Left forelimb (tissue), 1 donor: ENCODE measurements at regions not wholly inside any gene's neighbourhood (a gene's known extent, or its start where the extent isn't known, plus 50 kb on each side); places are given as distances from the start of the nearest gene placed in this dataset.
"Not testable (repeated sequence)": the region's sequence is repeated elsewhere in the genome, so short reads cannot be mapped to it uniquely, and the experiment has no call there.

ENCODE experiments used
- DNase-seq: peaks from one replicate; pipeline ENCODE4 v3.0.0-alpha.2; 2018; ENCODE audit warnings: low spot score

- DNase-seq: no peak
Measured at GRCh38 chr5:67561151-67561932, 364.7 kb upstream of the CD180 start.

GRCh38 chr5:67552773-67553172 lies 356.2 kb upstream of the CD180 start:
- DNase-seq: no peak

GRCh38 chr5:67549947-67550346 lies 353.3 kb upstream of the CD180 start:
- DNase-seq: no peak

GRCh38 chr5:67549296-67549618 lies 352.7 kb upstream of the CD180 start:
- no peak for DNase-seq

- no peak for DNase-seq
Measured at GRCh38 chr5:67548520-67549295, 352.1 kb upstream of the CD180 start.

GRCh38 chr5:67547682-67548081 lies 351.1 kb upstream of the CD180 start:
- DNase-seq: no peak

GRCh38 chr5:67544942-67545341 lies 348.3 kb upstream of the CD180 start:
- not testable (repeated sequence) for DNase-seq

GRCh38 chr5:67543720-67544270 lies 347.2 kb upstream of the CD180 start:
- no peak for DNase-seq

GRCh38 chr5:67542479-67542878 lies 345.9 kb upstream of the CD180 start:
- DNase-seq: no peak

- no peak for DNase-seq
Measured at GRCh38 chr5:67541875-67542274, 345.3 kb upstream of the CD180 start.

GRCh38 chr5:67538855-67539506 lies 342.4 kb upstream of the CD180 start:
- no peak for DNase-seq

- no peak for DNase-seq
Measured at GRCh38 chr5:67537439-67538148, 341.0 kb upstream of the CD180 start.

- no peak for DNase-seq
Measured at GRCh38 chr5:67536866-67537265, 340.3 kb upstream of the CD180 start.

- DNase-seq: no peak
Measured at GRCh38 chr5:67530609-67531255, 334.1 kb upstream of the CD180 start.

- no peak for DNase-seq
Measured at GRCh38 chr5:67528953-67529352, 332.4 kb upstream of the CD180 start.

GRCh38 chr5:67526793-67527192 lies 330.2 kb upstream of the CD180 start:
- DNase-seq: no peak

GRCh38 chr5:67520161-67520908 lies 323.7 kb upstream of the CD180 start:
- no peak for DNase-seq

GRCh38 chr5:67518227-67518626 lies 321.6 kb upstream of the CD180 start:
- DNase-seq: no peak

GRCh38 chr5:67516948-67517565 lies 320.5 kb upstream of the CD180 start:
- no peak for DNase-seq

- DNase-seq: no peak
Measured at GRCh38 chr5:67515762-67516161, 319.2 kb upstream of the CD180 start.
